H1 (cell line): ENCODE measurements at regions not wholly inside any gene's neighbourhood (a gene's known extent, or its start where the extent isn't known, plus 50 kb on each side); places are given as distances from the start of the nearest gene placed in this dataset.

Experiments used
- BACH1 ChIP-seq: IDR thresholded peaks from 2 replicates; pipeline ENCODE4 v1.6.1; 2012; ENCODE audit warnings: low read length, improper control_type of control experiment
- GABPA ChIP-seq: IDR thresholded peaks from 2 replicates; pipeline ENCODE4 v1.6.1; 2011; ENCODE audit warnings: mild to moderate bottlenecking, low read length, moderate library complexity, borderline replicate concordance; ENCODE audit not compliant: insufficient read depth
- KDM5A ChIP-seq: fragments of 200-600 bp; IDR thresholded peaks from 2 replicates; pipeline ENCODE4 v1.7.1; 2012; ENCODE audit warnings: mild to moderate bottlenecking, low read length, inconsistent platforms, mixed read lengths
- NRF1 ChIP-seq: IDR thresholded peaks from 2 replicates; pipeline ENCODE4 v1.6.1; 2011; ENCODE audit warnings: mild to moderate bottlenecking, low read depth, low read length, improper control_type of control experiment
- RBBP5 ChIP-seq: IDR thresholded peaks from 2 replicates; pipeline ENCODE4 v1.7.1; 2012; ENCODE audit warnings: low read depth, mild to moderate bottlenecking, inconsistent platforms, low read length, moderate library complexity, borderline replicate concordance
- SUZ12 ChIP-seq: fragments of 200-600 bp; sonication (generic); IDR thresholded peaks from 2 replicates; pipeline ENCODE4 v1.6.1; 2012; ENCODE audit warnings: mild to moderate bottlenecking, inconsistent platforms, low read length, moderate library complexity, mixed read lengths
- TF ChIP-seq, protein P1 (sequence below): fragments of 300-600 bp; sonication (generic); IDR thresholded peaks from 2 replicates; pipeline ENCODE4 v1.7.1; 2012; ENCODE audit warnings: low read length, moderate library complexity, mild to moderate bottlenecking, inconsistent platforms; ENCODE audit not compliant: insufficient replicate concordance

GRCh38 chr3:168870892-168871291 is 775.2 kb upstream of the GOLIM4 start (continued):
- TF ChIP-seq, protein P1, sequence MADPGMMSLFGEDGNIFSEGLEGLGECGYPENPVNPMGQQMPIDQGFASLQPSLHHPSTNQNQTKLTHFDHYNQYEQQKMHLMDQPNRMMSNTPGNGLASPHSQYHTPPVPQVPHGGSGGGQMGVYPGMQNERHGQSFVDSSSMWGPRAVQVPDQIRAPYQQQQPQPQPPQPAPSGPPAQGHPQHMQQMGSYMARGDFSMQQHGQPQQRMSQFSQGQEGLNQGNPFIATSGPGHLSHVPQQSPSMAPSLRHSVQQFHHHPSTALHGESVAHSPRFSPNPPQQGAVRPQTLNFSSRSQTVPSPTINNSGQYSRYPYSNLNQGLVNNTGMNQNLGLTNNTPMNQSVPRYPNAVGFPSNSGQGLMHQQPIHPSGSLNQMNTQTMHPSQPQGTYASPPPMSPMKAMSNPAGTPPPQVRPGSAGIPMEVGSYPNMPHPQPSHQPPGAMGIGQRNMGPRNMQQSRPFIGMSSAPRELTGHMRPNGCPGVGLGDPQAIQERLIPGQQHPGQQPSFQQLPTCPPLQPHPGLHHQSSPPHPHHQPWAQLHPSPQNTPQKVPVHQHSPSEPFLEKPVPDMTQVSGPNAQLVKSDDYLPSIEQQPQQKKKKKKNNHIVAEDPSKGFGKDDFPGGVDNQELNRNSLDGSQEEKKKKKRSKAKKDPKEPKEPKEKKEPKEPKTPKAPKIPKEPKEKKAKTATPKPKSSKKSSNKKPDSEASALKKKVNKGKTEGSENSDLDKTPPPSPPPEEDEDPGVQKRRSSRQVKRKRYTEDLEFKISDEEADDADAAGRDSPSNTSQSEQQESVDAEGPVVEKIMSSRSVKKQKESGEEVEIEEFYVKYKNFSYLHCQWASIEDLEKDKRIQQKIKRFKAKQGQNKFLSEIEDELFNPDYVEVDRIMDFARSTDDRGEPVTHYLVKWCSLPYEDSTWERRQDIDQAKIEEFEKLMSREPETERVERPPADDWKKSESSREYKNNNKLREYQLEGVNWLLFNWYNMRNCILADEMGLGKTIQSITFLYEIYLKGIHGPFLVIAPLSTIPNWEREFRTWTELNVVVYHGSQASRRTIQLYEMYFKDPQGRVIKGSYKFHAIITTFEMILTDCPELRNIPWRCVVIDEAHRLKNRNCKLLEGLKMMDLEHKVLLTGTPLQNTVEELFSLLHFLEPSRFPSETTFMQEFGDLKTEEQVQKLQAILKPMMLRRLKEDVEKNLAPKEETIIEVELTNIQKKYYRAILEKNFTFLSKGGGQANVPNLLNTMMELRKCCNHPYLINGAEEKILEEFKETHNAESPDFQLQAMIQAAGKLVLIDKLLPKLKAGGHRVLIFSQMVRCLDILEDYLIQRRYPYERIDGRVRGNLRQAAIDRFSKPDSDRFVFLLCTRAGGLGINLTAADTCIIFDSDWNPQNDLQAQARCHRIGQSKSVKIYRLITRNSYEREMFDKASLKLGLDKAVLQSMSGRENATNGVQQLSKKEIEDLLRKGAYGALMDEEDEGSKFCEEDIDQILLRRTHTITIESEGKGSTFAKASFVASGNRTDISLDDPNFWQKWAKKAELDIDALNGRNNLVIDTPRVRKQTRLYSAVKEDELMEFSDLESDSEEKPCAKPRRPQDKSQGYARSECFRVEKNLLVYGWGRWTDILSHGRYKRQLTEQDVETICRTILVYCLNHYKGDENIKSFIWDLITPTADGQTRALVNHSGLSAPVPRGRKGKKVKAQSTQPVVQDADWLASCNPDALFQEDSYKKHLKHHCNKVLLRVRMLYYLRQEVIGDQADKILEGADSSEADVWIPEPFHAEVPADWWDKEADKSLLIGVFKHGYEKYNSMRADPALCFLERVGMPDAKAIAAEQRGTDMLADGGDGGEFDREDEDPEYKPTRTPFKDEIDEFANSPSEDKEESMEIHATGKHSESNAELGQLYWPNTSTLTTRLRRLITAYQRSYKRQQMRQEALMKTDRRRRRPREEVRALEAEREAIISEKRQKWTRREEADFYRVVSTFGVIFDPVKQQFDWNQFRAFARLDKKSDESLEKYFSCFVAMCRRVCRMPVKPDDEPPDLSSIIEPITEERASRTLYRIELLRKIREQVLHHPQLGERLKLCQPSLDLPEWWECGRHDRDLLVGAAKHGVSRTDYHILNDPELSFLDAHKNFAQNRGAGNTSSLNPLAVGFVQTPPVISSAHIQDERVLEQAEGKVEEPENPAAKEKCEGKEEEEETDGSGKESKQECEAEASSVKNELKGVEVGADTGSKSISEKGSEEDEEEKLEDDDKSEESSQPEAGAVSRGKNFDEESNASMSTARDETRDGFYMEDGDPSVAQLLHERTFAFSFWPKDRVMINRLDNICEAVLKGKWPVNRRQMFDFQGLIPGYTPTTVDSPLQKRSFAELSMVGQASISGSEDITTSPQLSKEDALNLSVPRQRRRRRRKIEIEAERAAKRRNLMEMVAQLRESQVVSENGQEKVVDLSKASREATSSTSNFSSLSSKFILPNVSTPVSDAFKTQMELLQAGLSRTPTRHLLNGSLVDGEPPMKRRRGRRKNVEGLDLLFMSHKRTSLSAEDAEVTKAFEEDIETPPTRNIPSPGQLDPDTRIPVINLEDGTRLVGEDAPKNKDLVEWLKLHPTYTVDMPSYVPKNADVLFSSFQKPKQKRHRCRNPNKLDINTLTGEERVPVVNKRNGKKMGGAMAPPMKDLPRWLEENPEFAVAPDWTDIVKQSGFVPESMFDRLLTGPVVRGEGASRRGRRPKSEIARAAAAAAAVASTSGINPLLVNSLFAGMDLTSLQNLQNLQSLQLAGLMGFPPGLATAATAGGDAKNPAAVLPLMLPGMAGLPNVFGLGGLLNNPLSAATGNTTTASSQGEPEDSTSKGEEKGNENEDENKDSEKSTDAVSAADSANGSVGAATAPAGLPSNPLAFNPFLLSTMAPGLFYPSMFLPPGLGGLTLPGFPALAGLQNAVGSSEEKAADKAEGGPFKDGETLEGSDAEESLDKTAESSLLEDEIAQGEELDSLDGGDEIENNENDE, result no peak
- TF ChIP-seq RBBP5 (no peak), GABPA (no peak), BACH1 (no peak), KDM5A (no peak), SUZ12 (no peak), NRF1 (no peak)
